ENCODE measurements at regions not wholly inside any gene's neighbourhood (a gene's known extent, or its start where the extent isn't known, plus 50 kb on each side); places are given as distances from the start of the nearest gene placed in this dataset.

DNA sequence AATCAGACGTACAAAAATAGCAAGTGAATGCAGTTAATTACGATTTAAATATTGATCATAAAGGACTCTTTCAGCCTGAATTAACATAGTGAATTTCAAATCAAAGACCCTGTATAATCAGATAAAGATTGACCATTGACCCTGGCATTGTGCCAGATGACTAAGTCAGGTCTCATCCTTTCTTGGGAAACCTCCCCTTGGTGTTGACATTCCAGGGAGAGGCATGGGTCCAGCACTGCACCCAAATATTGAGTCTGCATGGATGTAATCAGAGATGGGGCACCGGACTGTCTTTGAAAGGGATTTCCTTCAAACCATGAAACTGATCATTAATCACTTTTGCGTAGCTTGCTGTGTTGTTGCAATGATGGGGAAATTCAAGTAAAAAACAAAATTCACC is 1138.2 kb downstream of the BCL11B start:
- in situ Hi-C loops (cut with MboI): loop anchor here (25.0 kb wide), 1 partner anchor 1128 kb away; the partner anchor contains the start of gene BCL11B
- H3K4me2 ChIP-seq (ENCODE audit: unreplicated experiment): no peak overlapping the region
- no peaks in the 10 kb centered on the region for H4K20me1 ChIP-seq (ENCODE audit: insufficient read depth)
- H3K9me2 ChIP-seq (ENCODE audit: insufficient read depth): no peaks in the 10 kb centered on the region
- H3K79me2 ChIP-seq (ENCODE audit: insufficient read depth): no peaks in the 10 kb centered on the region
- TF ChIP-seq EZH2phosphoT487 (IDR thresholded peaks at IDR 0.05; ENCODE audit: insufficient read depth, low read depth) (no peak), EZH2 (IDR thresholded peaks at IDR 0.05; ENCODE audit: insufficient read depth, poor library complexity, severe bottlenecking) (no peak)
- peak; percentile 2 for DNase-seq
- no peaks in the 10 kb centered on the region for H3K27me3 ChIP-seq (replicated peaks; ENCODE audit: insufficient read depth)
- H3K4me3 ChIP-seq: no peak overlapping the region
- no peaks in the 10 kb centered on the region for H3F3A ChIP-seq (ENCODE audit: insufficient read depth)
- no peak overlapping the region for H3K9ac ChIP-seq
- H2AFZ ChIP-seq: no peak overlapping the region
- H3K27ac ChIP-seq: no peak overlapping the region
- WGBS, 2 experiments (ENCODE audit: low coverage in 1 of 2, low lambda C conversion rate in 2 of 2, missing lambda C conversion rate in 2 of 2): 64% methylated on average over 4 of the region's 4 CpGs
- H3K9me3 ChIP-seq (ENCODE audit: low read depth): no peaks in the 10 kb centered on the region
- no peaks in the 10 kb centered on the region for H3K4me1 ChIP-seq (ENCODE audit: insufficient read depth)
- H3K36me3 ChIP-seq (ENCODE audit: low read depth): no peaks in the 10 kb centered on the region

DNA sequence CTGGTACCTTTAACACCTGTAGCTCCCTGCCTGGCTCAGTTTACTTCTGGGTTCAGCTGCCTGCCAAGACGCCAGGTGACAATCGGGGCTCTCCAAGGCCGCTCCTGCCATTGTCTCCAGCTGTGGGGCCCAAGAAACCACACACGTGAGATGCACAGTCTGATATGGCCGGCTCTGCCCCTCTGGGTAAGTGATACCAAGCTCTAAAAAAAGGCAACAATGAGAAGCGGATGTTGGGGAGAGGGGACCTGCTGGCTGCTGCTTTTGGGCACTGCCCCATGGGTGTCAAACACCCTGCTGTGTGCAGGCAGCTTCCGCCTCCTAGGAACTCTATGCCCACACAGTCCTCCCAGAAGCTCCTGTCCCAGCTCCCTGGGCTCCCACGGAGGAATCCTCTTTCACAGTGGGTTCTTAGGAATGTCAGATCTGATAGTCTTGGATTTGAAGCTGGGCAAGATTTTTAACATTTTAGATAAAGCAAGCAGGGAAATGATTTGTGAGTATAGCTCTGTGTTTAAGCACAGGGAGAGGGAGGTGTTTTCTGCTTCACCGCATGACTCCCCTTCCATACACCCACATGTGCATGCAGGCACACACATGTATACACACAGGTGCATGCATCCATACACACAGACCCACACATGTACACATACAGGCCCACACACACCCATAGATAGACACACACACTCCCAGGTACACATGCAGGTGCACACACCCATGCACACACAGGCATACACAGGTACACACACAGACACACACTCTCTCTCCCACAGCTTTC is 1135.8 kb downstream of the BCL11B start:
- H3K36me3 ChIP-seq (ENCODE audit: low read depth): no peaks in the 10 kb centered on the region
- in situ Hi-C loops (cut with MboI): loop anchor here (25.0 kb wide), 1 partner anchor 1126 kb away; the partner anchor contains the start of gene BCL11B
- H3K4me2 ChIP-seq (ENCODE audit: unreplicated experiment): no peak overlapping the region
- DNase-seq: no peak
- H3K4me1 ChIP-seq (ENCODE audit: insufficient read depth): no peaks in the 10 kb centered on the region
- no peak overlapping the region for H3K9ac ChIP-seq
- no peaks in the 10 kb centered on the region for H3F3A ChIP-seq (ENCODE audit: insufficient read depth)
- H3K27ac ChIP-seq: no peak overlapping the region
- no peak overlapping the region for H3K4me3 ChIP-seq
- no peaks in the 10 kb centered on the region for H4K20me1 ChIP-seq (ENCODE audit: insufficient read depth)
- H2AFZ ChIP-seq: no peak overlapping the region
- TF ChIP-seq EZH2phosphoT487 (IDR thresholded peaks at IDR 0.05; ENCODE audit: insufficient read depth, low read depth) (no peak), EZH2 (IDR thresholded peaks at IDR 0.05; ENCODE audit: insufficient read depth, poor library complexity, severe bottlenecking) (no peak)
- no peaks in the 10 kb centered on the region for H3K9me2 ChIP-seq (ENCODE audit: insufficient read depth)
- WGBS, 2 experiments (ENCODE audit: low coverage in 1 of 2, low lambda C conversion rate in 2 of 2, missing lambda C conversion rate in 2 of 2): 71 to 73% methylated on average over 9 of the region's 9 CpGs
- no peaks in the 10 kb centered on the region for H3K79me2 ChIP-seq (ENCODE audit: insufficient read depth)
- H3K27me3 ChIP-seq (replicated peaks; ENCODE audit: insufficient read depth): no peaks in the 10 kb centered on the region
- no peaks in the 10 kb centered on the region for H3K9me3 ChIP-seq (ENCODE audit: low read depth)

DNA sequence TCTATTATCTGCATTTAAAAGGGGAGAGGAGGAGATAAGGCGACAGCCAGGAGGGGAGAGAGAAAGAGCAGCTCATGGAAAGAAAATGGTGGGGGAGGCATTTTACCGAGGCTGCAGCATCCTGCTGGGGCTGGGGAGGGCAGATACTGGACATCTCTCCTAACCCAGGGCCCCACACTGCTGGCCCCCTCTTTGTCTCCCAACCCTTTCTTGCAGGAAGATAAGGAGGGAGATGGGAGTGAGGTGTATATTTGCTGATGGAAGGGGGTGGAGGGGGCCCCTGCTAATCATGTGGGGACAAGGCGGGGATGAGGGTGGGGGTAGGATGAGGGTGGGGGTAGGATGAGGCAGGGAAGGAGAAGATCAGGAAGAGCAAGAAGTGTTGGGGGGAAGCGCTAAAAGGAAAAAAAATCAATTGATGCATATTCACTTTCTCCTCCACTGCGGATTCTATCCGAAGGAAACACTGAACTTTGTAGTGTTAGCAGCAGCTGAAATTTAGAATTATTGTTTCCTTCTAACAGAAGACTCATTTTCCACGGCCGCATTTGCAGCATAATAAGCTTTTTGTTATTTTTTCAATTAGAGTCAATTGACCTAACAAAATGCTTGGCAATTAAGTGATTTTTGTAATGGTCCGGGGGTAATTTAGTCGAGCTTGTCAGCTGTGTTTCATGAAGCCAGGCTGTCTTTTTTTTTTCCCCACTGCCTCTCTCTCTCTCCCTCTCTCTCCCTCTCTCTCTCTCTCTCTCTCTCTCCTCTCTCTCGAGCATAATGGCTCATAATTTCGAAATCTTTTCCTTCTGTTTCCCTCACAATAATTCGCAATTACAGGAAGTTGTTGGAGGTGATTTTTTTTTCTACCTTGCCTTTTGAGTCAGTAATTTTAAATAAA is 1134.6 kb downstream of the BCL11B start:
- in situ Hi-C loops (cut with MboI): loop anchor here (25.0 kb wide), 1 partner anchor 1125 kb away; the partner anchor contains the start of gene BCL11B
- Histone ChIP-seq H3K9me2 (ENCODE audit: insufficient read depth) (no peaks in the 10 kb centered on the region), H3K79me2 (ENCODE audit: insufficient read depth) (no peaks in the 10 kb centered on the region), H3K9me3 (ENCODE audit: low read depth) (no peaks in the 10 kb centered on the region), H3K27ac (no peak overlapping the region), H3K4me1 (ENCODE audit: insufficient read depth) (no peaks in the 10 kb centered on the region), H3K9ac (no peak overlapping the region), H3K4me3 (no peak overlapping the region), H4K20me1 (ENCODE audit: insufficient read depth) (no peaks in the 10 kb centered on the region), H3F3A (ENCODE audit: insufficient read depth) (no peaks in the 10 kb centered on the region), H3K36me3 (ENCODE audit: low read depth) (no peaks in the 10 kb centered on the region), H2AFZ (no peak overlapping the region), H3K27me3 (replicated peaks; ENCODE audit: insufficient read depth) (no peaks in the 10 kb centered on the region), H3K4me2 (ENCODE audit: unreplicated experiment) (no peak overlapping the region)
- WGBS, 2 experiments (ENCODE audit: low coverage in 1 of 2, low lambda C conversion rate in 2 of 2, missing lambda C conversion rate in 2 of 2): 12 to 13% methylated on average over 12 to 13 of the region's 13 CpGs
- no peak for DNase-seq
- no peak for TF ChIP-seq EZH2 (IDR thresholded peaks at IDR 0.05; ENCODE audit: insufficient read depth, poor library complexity, severe bottlenecking)
- TF ChIP-seq EZH2phosphoT487 (IDR thresholded peaks at IDR 0.05; ENCODE audit: insufficient read depth, low read depth): no peak

DNA sequence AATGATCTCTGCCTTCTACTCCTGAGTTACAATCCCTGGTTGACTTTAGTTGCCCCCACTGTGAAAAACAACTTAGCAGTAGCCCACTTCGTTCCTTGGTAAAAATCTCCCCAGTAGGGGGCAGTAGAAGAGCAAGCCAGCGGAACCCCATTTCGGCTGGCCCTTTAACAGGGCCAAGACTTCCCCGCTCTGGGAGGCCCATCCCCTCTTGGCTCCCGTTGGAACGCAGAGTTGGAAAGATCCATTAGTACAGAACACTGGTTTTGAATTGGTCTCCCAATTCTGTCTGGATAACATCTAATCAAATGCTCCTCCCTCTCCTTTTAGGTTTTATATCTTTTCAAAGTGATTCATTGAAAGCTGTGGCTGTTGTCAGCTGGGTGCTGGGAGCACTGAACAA is 1133.3 kb downstream of the BCL11B start:
- Histone ChIP-seq H3K79me2 (ENCODE audit: insufficient read depth) (no peaks in the 10 kb centered on the region), H4K20me1 (ENCODE audit: insufficient read depth) (no peaks in the 10 kb centered on the region), H3K4me1 (ENCODE audit: insufficient read depth) (no peaks in the 10 kb centered on the region), H3K36me3 (ENCODE audit: low read depth) (no peaks in the 10 kb centered on the region), H3K27ac (no peak overlapping the region), H3K9me2 (ENCODE audit: insufficient read depth) (no peaks in the 10 kb centered on the region), H3K4me2 (ENCODE audit: unreplicated experiment) (no peak overlapping the region), H3F3A (ENCODE audit: insufficient read depth) (no peaks in the 10 kb centered on the region), H3K27me3 (replicated peaks; ENCODE audit: insufficient read depth) (no peaks in the 10 kb centered on the region), H2AFZ (0 out of 2 replicates have a peak overlapping the region, but pooled peaks have one; percentile 32), H3K9me3 (ENCODE audit: low read depth) (no peaks in the 10 kb centered on the region), H3K9ac (no peak overlapping the region), H3K4me3 (no peak overlapping the region)
- TF ChIP-seq EZH2phosphoT487 (IDR thresholded peaks at IDR 0.05; ENCODE audit: insufficient read depth, low read depth) (no peak), EZH2 (IDR thresholded peaks at IDR 0.05; ENCODE audit: insufficient read depth, poor library complexity, severe bottlenecking) (no peak)
- DNase-seq: peak; percentile 47
- in situ Hi-C loops (cut with MboI): loop anchor here (25.0 kb wide), 1 partner anchor 1124 kb away; the partner anchor contains the start of gene BCL11B
- WGBS, 2 experiments (ENCODE audit: low coverage in 1 of 2, low lambda C conversion rate in 2 of 2, missing lambda C conversion rate in 2 of 2): 5 to 9% methylated on average over 6 of the region's 6 CpGs

Measured in GM23248 (cell line).